ENCODE measurements at regions not wholly inside any gene's neighbourhood (a gene's known extent, or its start where the extent isn't known, plus 50 kb on each side); places are given as distances from the start of the nearest gene placed in this dataset.

- no peak for DNase-seq
These were observed 524.7 kb upstream of the HTR2A start for GRCh38 chr13:47421525-47421924.

- no peak for DNase-seq
These were observed 523.7 kb upstream of the HTR2A start for GRCh38 chr13:47420568-47420967.

GRCh38 chr13:47420020-47420419 lies 523.2 kb upstream of the HTR2A start:
- no peak for DNase-seq

- DNase-seq: no peak
These were observed 521.5 kb upstream of the HTR2A start for GRCh38 chr13:47418206-47418920.

GRCh38 chr13:47417485-47417884 lies 520.6 kb upstream of the HTR2A start:
- no peak for DNase-seq

- no peak for DNase-seq
These were observed 518.2 kb upstream of the HTR2A start for GRCh38 chr13:47415048-47415447.

- DNase-seq: no peak
These were observed 516.7 kb upstream of the HTR2A start for GRCh38 chr13:47413526-47413925.

- DNase-seq: no peak
These were observed 516.3 kb upstream of the HTR2A start for GRCh38 chr13:47413112-47413511.

- no peak for DNase-seq
These were observed 512.9 kb upstream of the HTR2A start for GRCh38 chr13:47409778-47410177.

- DNase-seq: no peak
These were observed 511.9 kb upstream of the HTR2A start for GRCh38 chr13:47408546-47409319.

GRCh38 chr13:47407808-47408207 lies 511.0 kb upstream of the HTR2A start:
- DNase-seq: no peak

GRCh38 chr13:47399599-47399998 lies 502.7 kb upstream of the HTR2A start:
- DNase-seq: no peak

GRCh38 chr13:47397739-47398138 lies 500.9 kb upstream of the HTR2A start:
- peak; percentile 5 for DNase-seq

- DNase-seq: no peak
These were observed 500.1 kb upstream of the HTR2A start for GRCh38 chr13:47396915-47397314.

- no peak for DNase-seq
These were observed 477.9 kb upstream of the HTR2A start for GRCh38 chr13:47374741-47375140.

GRCh38 chr13:47372751-47373150 lies 475.9 kb upstream of the HTR2A start:
- DNase-seq: no peak

GRCh38 chr13:47351798-47352197 lies 454.9 kb upstream of the HTR2A start:
- no peak for DNase-seq

- DNase-seq: no peak
These were observed 453.7 kb upstream of the HTR2A start for GRCh38 chr13:47350334-47351124.

GRCh38 chr13:47349211-47349610 lies 452.4 kb upstream of the HTR2A start:
- DNase-seq: no peak

GRCh38 chr13:47337781-47338507 lies 441.1 kb upstream of the HTR2A start:
- DNase-seq: no peak

GRCh38 chr13:47334173-47334572 lies 437.3 kb upstream of the HTR2A start:
- DNase-seq: no peak

- no peak for DNase-seq
These were observed 435.3 kb upstream of the HTR2A start for GRCh38 chr13:47332149-47332548.

- DNase-seq: no peak
These were observed 433.2 kb upstream of the HTR2A start for GRCh38 chr13:47330031-47330430.
